GM12874 (cell line): ENCODE measurements at regions not wholly inside any gene's neighbourhood (a gene's known extent, or its start where the extent isn't known, plus 50 kb on each side); places are given as distances from the start of the nearest gene placed in this dataset.

Source experiments
- CTCF ChIP-seq: IDR thresholded peaks from 2 replicates; pipeline ENCODE4 v1.5.1; 2011; ENCODE audit warnings: low read depth, mild to moderate bottlenecking, control low read depth, low read length, moderate library complexity; ENCODE audit not compliant: insufficient read depth

- no peak for TF ChIP-seq CTCF
These were observed 525.6 kb upstream of the CAMK1G start for GRCh38 chr1:209057901-209058300.

DNA sequence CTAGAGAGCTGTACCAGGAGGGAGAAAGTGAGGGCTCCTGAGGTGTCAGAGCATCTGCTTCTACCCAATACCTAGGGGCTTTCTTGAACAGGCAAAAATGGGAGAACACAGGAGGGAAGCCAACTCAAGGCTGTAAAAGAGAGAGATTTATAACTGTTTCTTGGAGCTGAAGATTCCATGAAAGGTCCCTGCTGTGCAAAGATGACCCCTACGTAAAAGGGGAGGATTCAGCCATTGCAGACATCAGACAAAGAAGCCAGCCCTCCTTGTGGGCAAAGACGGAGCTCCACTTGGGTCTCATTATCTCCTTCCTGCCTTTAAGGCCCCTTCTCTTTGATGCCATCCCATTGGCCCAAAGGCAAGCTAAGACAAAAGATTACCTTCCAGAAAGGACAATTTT is 524.1 kb upstream of the CAMK1G start:
- TF ChIP-seq CTCF = no peak

GRCh38 chr1:209059981-209060380 is 523.5 kb upstream of the CAMK1G start:
- no peak for TF ChIP-seq CTCF

DNA sequence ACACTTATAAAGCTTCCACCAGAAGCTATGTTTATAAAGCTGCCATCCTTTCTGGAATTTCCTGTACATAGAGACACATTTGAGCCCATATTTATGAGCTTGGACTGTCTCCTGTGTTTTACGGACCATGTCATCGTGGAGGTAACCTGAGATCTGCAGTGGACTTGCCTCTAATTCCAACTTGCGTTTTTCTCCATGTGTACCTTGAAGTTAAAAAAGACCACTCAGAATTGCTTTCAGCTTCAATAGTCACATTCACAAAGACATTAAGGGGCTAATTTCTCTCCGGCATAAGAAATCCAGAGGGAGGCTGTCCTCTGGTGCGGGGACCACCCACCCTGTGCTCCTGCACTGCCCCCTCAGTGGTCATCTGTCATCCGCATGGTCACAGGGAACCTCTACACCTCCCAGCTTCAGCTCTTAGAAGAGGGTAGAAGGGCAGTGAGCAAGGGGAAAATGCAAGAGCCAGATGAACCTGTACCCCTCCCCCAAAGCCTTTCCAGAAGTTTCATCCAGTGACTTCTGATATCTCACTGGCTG is 521.4 kb upstream of the CAMK1G start:
- no peak for TF ChIP-seq CTCF

GRCh38 chr1:209062863-209063262 is 520.7 kb upstream of the CAMK1G start:
- no peak for TF ChIP-seq CTCF

GRCh38 chr1:209063767-209064659 is 519.5 kb upstream of the CAMK1G start:
- TF ChIP-seq CTCF = no peak

- TF ChIP-seq CTCF = no peak
These were observed 518.4 kb upstream of the CAMK1G start for GRCh38 chr1:209064850-209065706.
